Keratinocyte (primary cell): ENCODE measurements at regions not wholly inside any gene's neighbourhood (a gene's known extent, or its start where the extent isn't known, plus 50 kb on each side); places are given as distances from the start of the nearest gene placed in this dataset.

Experiments used
- EZH2 ChIP-seq: IDR thresholded peaks from one replicate; pipeline ENCODE4 v1.6.1; 2012; ENCODE audit warnings: inconsistent platforms, mild to moderate bottlenecking, low read length, moderate library complexity
- TF ChIP-seq, protein P1 (sequence below), 3 experiments: IDR thresholded peaks in 1 of 3; conservative IDR thresholded peaks in 1 of 3; optimal IDR thresholded peaks in 1 of 3; 2 replicates in 2 of 3; 3 replicates in 1 of 3; pipeline versions ENCODE3 to v1.5.1; 2011; ENCODE audit warnings: low read length in 3 of 3, mild to moderate bottlenecking in 3 of 3, moderate library complexity in 2 of 3, control low read depth in 1 of 3, inconsistent platforms in 1 of 3; ENCODE audit not compliant: insufficient read depth in 2 of 3; ENCODE audit errors: extremely low read depth in 1 of 3

GRCh38 chr5:130808691-130809090 is 356.4 kb downstream of the HINT1 start:
- TF ChIP-seq, protein P1, sequence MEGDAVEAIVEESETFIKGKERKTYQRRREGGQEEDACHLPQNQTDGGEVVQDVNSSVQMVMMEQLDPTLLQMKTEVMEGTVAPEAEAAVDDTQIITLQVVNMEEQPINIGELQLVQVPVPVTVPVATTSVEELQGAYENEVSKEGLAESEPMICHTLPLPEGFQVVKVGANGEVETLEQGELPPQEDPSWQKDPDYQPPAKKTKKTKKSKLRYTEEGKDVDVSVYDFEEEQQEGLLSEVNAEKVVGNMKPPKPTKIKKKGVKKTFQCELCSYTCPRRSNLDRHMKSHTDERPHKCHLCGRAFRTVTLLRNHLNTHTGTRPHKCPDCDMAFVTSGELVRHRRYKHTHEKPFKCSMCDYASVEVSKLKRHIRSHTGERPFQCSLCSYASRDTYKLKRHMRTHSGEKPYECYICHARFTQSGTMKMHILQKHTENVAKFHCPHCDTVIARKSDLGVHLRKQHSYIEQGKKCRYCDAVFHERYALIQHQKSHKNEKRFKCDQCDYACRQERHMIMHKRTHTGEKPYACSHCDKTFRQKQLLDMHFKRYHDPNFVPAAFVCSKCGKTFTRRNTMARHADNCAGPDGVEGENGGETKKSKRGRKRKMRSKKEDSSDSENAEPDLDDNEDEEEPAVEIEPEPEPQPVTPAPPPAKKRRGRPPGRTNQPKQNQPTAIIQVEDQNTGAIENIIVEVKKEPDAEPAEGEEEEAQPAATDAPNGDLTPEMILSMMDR (optimal IDR thresholded peaks at IDR 0.05 in 1 of 3, IDR thresholded peaks at IDR 0.05 in 1 of 3, conservative IDR thresholded peaks at IDR 0.05 in 1 of 3; ENCODE audit: extremely low read depth in 1 of 3, insufficient read depth in 2 of 3, low read length in 3 of 3): no peak
- TF ChIP-seq EZH2: no peak
